ENCODE measurements at regions not wholly inside any gene's neighbourhood (a gene's known extent, or its start where the extent isn't known, plus 50 kb on each side); places are given as distances from the start of the nearest gene placed in this dataset.

- WGBS, 2 donors (ENCODE audit: low coverage in 1 of 2): 75 to 76% methylated on average over 3 of the region's 3 CpGs
- TF ChIP-seq POLR2A (IDR thresholded peaks at IDR 0.05): no peak
- TF ChIP-seq EP300 (IDR thresholded peaks at IDR 0.05): no peak
- no peak for TF ChIP-seq CTCF (IDR thresholded peaks at IDR 0.05)
- no peak for TF ChIP-seq POLR2AphosphoS5 (IDR thresholded peaks at IDR 0.05)
- no peak overlapping the region for H3K4me3 ChIP-seq
- H3K36me3 ChIP-seq: no peaks in the 10 kb centered on the region
- H3K27ac ChIP-seq: no peak overlapping the region
- no peaks in the 10 kb centered on the region for H3K4me1 ChIP-seq
- ATAC-seq: no peak
- H3K9me3 ChIP-seq: no peaks in the 10 kb centered on the region
- H3K27me3 ChIP-seq: no peaks in the 10 kb centered on the region
Observed at GRCh38 chr20:39668038-39668437, 705.9 kb downstream of the DHX35 start.

- 0% methylated on average over 1 of the region's 1 CpG for WGBS, 2 donors (ENCODE audit: low coverage in 1 of 2)
- Histone ChIP-seq H3K36me3 (no peaks in the 10 kb centered on the region), H3K4me3 (no peak overlapping the region), H3K9me3 (no peaks in the 10 kb centered on the region), H3K27me3 (no peaks in the 10 kb centered on the region), H3K27ac (no peak overlapping the region), H3K4me1 (no peaks in the 10 kb centered on the region)
- TF ChIP-seq POLR2AphosphoS5 (IDR thresholded peaks at IDR 0.05): no peak
- TF ChIP-seq EP300 (IDR thresholded peaks at IDR 0.05): no peak
- no peak for TF ChIP-seq CTCF (IDR thresholded peaks at IDR 0.05)
- TF ChIP-seq POLR2A (IDR thresholded peaks at IDR 0.05): no peak
- ATAC-seq: no peak
Observed at GRCh38 chr20:39661833-39662232, 699.7 kb downstream of the DHX35 start.

DNA sequence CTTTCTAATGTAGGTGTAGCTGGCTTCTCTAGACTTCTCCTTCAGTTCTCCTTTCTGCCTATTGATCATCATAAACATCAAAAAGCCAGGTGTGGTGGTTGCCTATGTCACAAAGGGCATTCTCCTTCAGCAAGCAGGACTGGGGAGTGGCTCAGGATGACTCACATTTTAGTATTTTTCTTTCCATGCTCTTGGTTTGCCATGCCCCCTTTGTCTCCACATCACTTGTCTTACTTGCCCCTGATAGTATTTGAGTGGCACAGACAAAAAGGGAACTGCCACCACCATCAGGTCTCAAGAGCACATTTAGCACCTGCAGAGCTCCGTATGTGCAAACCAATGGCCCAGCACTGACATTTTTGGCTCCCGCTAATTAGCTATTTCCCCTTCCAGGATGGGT lies 698.8 kb downstream of the DHX35 start:
- TF ChIP-seq EP300 (IDR thresholded peaks at IDR 0.05): no peak
- no peak for TF ChIP-seq POLR2A (IDR thresholded peaks at IDR 0.05)
- TF ChIP-seq POLR2AphosphoS5 (IDR thresholded peaks at IDR 0.05): no peak
- no peak for TF ChIP-seq CTCF (IDR thresholded peaks at IDR 0.05)
- no peak overlapping the region for H3K27ac ChIP-seq
- no peaks in the 10 kb centered on the region for H3K36me3 ChIP-seq
- H3K4me1 ChIP-seq: no peaks in the 10 kb centered on the region
- 78 to 100% methylated on average over 2 of the region's 2 CpGs for whole genome bisulfite sequencing, 2 donors (ENCODE audit: low coverage in 1 of 2)
- no peak for ATAC-seq
- H3K9me3 ChIP-seq: no peaks in the 10 kb centered on the region
- no peaks in the 10 kb centered on the region for H3K27me3 ChIP-seq
- H3K4me3 ChIP-seq: no peak overlapping the region

GRCh38 chr20:39660226-39660625 lies 698.1 kb downstream of the DHX35 start:
- no peaks in the 10 kb centered on the region for H3K9me3 ChIP-seq
- no peak for ATAC-seq
- whole genome bisulfite sequencing, 2 donors (ENCODE audit: low coverage in 1 of 2): 91 to 93% methylated on average over 1 of the region's 1 CpG
- H3K27me3 ChIP-seq: no peaks in the 10 kb centered on the region
- H3K4me1 ChIP-seq: no peaks in the 10 kb centered on the region
- H3K4me3 ChIP-seq: no peak overlapping the region
- no peak overlapping the region for H3K27ac ChIP-seq
- TF ChIP-seq EP300 (IDR thresholded peaks at IDR 0.05) (no peak), POLR2A (IDR thresholded peaks at IDR 0.05) (no peak), POLR2AphosphoS5 (IDR thresholded peaks at IDR 0.05) (no peak), CTCF (IDR thresholded peaks at IDR 0.05) (no peak)
- no peaks in the 10 kb centered on the region for H3K36me3 ChIP-seq

GRCh38 chr20:39658662-39659409 lies 696.7 kb downstream of the DHX35 start:
- no peaks in the 10 kb centered on the region for H3K9me3 ChIP-seq
- H3K27me3 ChIP-seq: no peaks in the 10 kb centered on the region
- H3K27ac ChIP-seq: no peak overlapping the region
- 69 to 80% methylated on average over 4 to 6 of the region's 9 CpGs for WGBS, 2 donors (ENCODE audit: low coverage in 1 of 2)
- H3K36me3 ChIP-seq: no peaks in the 10 kb centered on the region
- no peak for TF ChIP-seq POLR2A (IDR thresholded peaks at IDR 0.05)
- TF ChIP-seq EP300 (IDR thresholded peaks at IDR 0.05): no peak
- TF ChIP-seq CTCF (IDR thresholded peaks at IDR 0.05): no peak
- no peak for TF ChIP-seq POLR2AphosphoS5 (IDR thresholded peaks at IDR 0.05)
- no peaks in the 10 kb centered on the region for H3K4me1 ChIP-seq
- H3K4me3 ChIP-seq: no peak overlapping the region
- no peak for ATAC-seq
